HG02870 (cell line): ENCODE measurements at regions not wholly inside any gene's neighbourhood (a gene's known extent, or its start where the extent isn't known, plus 50 kb on each side); places are given as distances from the start of the nearest gene placed in this dataset.
"Not testable (repeated sequence)": the region's sequence is repeated elsewhere in the genome, so short reads cannot be mapped to it uniquely, and the experiment has no call there.

Experiments
- ATAC-seq: cut with Tn5 transposase; IDR thresholded peaks from one replicate; pipeline ENCODE4 v1.9.1; 2021; ENCODE audit warnings: mild to moderate bottlenecking, moderate library complexity; ENCODE audit not compliant: unreplicated experiment

DNA sequence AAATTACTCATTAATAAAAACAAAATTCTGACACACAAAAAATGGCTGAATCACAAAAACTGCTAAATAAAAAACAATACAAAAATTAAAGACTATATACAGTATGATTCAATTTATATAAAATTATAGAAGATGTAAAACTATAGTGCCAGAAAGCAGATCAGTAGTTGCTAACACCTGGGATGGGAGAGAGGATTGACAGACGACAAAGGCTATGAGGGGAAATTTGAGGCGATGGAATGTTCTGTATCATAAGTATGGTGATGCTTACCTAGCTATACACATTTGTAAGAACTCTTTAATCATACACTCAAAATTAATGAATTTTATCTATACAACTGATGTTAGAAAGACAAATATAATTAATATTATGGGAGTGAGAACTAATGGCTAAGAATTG is 247.9 kb upstream of the GJE1 start:
- no peak for ATAC-seq

DNA sequence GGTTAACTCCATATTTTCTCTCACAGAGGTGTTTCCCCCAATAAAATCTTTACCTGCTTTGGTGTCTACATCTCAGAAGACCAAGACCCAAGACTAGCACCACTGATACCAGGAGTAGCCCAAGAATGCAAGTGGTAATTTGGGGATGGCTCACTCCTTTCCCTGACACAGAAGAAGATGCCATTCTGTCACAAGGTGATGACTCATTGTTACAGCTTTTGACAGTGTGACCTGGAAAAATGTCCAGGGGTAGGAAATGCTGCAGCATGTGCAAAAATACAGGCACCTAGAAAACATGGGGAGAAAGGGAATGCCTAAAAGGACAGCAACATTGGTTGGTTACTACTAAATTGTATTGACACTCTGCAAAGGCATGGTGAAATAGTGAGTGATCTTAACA is 254.0 kb upstream of the GJE1 start:
- no peak for ATAC-seq

DNA sequence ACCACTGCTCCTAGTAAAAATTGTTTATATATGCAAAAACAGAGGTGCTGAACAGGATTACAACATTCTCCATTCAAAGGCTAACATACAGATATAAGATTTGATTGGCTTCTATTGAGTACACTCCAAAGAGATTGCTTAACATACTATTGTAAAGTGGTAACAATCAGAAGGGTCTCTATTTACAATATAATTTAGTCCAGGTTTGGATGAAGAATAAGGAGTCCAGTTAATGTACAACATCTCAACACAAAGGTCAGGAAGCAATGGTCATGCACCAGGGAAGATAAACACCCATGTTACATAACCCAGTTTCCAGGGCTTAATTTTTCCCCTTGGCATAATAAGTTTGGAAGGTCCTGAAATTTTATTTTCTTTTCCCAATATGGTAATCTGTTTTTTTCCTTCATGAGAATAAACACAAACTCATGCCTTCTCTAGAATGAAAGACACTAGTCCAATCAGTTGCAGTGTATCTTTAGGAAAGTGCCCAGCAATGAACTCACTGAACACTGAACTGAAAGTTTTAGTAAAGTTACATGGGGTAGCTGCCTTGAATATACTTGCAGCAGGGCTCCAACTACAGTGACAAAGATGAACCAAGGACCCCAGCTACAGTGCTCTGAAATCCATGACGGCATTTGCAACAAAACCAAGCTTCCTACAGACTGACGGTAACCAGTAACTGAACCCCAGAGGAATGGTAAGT is 255.3 kb upstream of the GJE1 start:
- no peak for ATAC-seq

GRCh38 chr6:141874930-141875602 is 257.7 kb upstream of the GJE1 start:
- ATAC-seq, result no peak

- ATAC-seq, result not testable (repeated sequence)
These were observed 263.2 kb upstream of the GJE1 start for GRCh38 chr6:141869509-141869908.

- ATAC-seq, result no peak
These were observed 265.0 kb upstream of the GJE1 start for GRCh38 chr6:141867767-141868166.

GRCh38 chr6:141866731-141867497 is 265.8 kb upstream of the GJE1 start:
- no peak for ATAC-seq

- no peak for ATAC-seq
These were observed 281.7 kb upstream of the GJE1 start for GRCh38 chr6:141851063-141851462.

GRCh38 chr6:141848029-141848890 is 284.5 kb upstream of the GJE1 start:
- ATAC-seq, result no peak

- no peak for ATAC-seq
These were observed 286.1 kb upstream of the GJE1 start for GRCh38 chr6:141846639-141847038.

- no peak for ATAC-seq
These were observed 289.4 kb upstream of the GJE1 start for GRCh38 chr6:141843178-141843834.

DNA sequence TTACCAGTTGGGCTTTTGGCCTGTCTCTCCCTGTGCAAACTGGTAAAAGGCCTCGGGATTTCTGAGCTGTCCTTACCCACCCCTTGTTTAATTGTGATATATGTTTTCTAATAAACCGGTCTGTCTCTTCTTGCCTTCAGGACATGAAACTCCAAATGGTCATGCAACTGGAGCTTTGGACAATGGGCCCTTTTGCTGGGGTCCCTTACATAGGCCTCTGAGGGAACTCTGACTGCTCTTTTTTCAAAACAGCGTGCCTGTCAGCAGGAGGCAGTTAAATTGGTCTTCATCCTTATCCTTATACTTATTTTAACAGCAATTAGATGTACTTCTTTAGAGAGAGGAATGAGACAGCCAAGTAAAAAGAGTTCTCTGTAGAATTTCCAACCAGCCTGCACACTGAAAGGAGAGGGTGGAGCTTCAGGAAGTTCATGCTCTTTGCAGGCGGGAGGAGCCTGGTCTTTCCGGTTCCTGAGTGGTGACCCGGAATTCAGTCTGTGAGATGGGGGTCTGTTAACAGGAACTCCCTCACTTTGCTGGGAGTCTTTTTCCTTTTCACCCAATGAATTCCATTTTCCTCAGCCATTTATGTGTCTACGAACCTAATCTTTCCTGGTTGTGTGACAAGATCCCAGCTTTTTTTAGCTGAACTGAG is 299.6 kb upstream of the GJE1 start:
- no peak for ATAC-seq

DNA sequence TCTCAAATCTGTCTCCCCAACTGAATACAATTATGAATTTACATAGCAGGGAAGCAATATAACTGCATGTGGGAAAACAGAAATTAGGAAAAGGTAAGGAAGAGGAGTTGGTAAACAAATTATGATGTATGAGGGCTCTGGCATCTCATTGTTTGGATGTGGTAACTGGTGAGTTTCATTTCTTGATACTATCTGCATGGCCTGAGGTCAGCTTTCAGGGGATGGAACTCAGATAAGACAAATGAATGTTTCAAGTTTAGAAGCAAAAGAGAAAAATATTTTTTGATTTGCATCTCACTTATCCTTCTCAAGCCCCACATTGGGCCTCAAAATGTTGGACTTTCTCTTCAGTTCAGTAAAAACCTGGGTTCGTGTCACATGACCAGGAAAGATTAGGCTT is 302.2 kb upstream of the GJE1 start:
- ATAC-seq, result no peak

- ATAC-seq, result no peak
These were observed 303.0 kb upstream of the GJE1 start for GRCh38 chr6:141829566-141830360.

- no peak for ATAC-seq
These were observed 308.4 kb upstream of the GJE1 start for GRCh38 chr6:141824350-141824749.

- ATAC-seq, result not testable (repeated sequence)
These were observed 317.7 kb upstream of the GJE1 start for GRCh38 chr6:141815039-141815438.

DNA sequence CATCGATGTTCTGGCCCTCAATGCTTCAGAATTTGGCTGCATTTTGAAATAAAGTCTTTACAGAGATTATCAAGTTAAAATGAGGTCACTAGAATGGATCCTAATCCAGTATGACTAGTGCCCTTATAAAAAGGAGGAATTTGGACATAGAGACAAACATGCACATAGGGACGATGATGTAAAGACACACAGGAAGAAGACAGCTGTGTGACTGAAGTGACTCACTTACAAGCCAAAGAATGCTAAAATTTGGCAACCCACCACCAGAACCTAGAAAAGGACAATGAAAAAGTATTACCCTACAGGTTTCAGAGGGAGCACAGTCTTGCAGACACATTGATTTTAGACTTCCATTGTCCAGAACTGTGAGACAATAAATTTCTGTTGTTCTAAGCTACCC is 322.8 kb upstream of the GJE1 start:
- ATAC-seq, result no peak

DNA sequence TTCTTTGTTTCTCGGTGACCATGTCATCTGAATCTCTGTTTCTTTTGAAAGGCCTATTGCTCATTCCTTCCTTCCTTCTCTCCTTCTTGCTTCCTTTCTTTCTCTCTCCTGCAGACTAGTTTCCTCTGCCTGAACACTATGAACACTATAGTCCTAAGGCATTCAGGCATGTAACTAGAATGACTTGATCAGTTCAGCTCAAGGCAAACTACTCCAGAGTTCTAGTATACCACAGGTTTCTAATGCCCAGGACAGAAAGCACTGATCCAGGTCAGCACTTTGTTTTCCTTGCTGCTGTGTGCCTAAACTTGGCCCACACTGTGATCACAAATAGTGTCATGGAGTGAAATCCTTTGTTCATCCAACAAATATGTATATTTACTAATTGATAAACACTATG is 324.1 kb upstream of the GJE1 start:
- no peak for ATAC-seq

GRCh38 chr6:141800973-141801372 is 331.8 kb upstream of the GJE1 start:
- ATAC-seq, result not testable (repeated sequence)
